GM12873 (cell line): ENCODE measurements at regions not wholly inside any gene's neighbourhood (a gene's known extent, or its start where the extent isn't known, plus 50 kb on each side); places are given as distances from the start of the nearest gene placed in this dataset.

Experiments
- TF ChIP-seq, protein P1 (sequence below): IDR thresholded peaks from 2 replicates; pipeline ENCODE4 v1.5.1; 2012; ENCODE audit warnings: low read depth, mild to moderate bottlenecking, moderate library complexity, low read length, control low read depth; ENCODE audit not compliant: insufficient read depth; ENCODE audit errors: missing control alignments

GRCh38 chr5:8239198-8239597, 370.2 kb downstream of the MTRR start:
- TF ChIP-seq, protein P1, sequence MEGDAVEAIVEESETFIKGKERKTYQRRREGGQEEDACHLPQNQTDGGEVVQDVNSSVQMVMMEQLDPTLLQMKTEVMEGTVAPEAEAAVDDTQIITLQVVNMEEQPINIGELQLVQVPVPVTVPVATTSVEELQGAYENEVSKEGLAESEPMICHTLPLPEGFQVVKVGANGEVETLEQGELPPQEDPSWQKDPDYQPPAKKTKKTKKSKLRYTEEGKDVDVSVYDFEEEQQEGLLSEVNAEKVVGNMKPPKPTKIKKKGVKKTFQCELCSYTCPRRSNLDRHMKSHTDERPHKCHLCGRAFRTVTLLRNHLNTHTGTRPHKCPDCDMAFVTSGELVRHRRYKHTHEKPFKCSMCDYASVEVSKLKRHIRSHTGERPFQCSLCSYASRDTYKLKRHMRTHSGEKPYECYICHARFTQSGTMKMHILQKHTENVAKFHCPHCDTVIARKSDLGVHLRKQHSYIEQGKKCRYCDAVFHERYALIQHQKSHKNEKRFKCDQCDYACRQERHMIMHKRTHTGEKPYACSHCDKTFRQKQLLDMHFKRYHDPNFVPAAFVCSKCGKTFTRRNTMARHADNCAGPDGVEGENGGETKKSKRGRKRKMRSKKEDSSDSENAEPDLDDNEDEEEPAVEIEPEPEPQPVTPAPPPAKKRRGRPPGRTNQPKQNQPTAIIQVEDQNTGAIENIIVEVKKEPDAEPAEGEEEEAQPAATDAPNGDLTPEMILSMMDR, result no peak

GRCh38 chr5:8239646-8240045, 370.7 kb downstream of the MTRR start:
- TF ChIP-seq, protein P1, result no peak

GRCh38 chr5:8241076-8241475, 372.1 kb downstream of the MTRR start:
- TF ChIP-seq, protein P1, result no peak

DNA sequence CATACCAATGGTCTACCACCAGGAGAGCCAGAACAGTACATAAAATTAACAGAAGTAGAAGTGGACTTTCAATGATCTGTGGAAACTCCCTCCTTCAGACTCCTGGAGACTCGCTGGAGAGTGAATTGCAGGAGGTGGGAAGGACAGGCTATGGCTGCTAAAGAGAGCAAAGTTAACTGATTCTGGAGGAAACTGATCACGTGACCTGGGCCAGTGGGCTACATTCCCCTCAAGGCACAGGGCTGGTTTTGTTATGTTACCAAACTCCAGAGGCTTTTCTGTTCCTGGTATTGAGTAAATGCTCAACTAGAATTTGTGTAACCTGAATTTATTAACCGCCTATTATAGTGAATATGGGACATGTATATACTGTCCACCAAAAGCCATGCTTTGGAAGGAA, 372.6 kb downstream of the MTRR start:
- TF ChIP-seq, protein P1, result no peak

DNA sequence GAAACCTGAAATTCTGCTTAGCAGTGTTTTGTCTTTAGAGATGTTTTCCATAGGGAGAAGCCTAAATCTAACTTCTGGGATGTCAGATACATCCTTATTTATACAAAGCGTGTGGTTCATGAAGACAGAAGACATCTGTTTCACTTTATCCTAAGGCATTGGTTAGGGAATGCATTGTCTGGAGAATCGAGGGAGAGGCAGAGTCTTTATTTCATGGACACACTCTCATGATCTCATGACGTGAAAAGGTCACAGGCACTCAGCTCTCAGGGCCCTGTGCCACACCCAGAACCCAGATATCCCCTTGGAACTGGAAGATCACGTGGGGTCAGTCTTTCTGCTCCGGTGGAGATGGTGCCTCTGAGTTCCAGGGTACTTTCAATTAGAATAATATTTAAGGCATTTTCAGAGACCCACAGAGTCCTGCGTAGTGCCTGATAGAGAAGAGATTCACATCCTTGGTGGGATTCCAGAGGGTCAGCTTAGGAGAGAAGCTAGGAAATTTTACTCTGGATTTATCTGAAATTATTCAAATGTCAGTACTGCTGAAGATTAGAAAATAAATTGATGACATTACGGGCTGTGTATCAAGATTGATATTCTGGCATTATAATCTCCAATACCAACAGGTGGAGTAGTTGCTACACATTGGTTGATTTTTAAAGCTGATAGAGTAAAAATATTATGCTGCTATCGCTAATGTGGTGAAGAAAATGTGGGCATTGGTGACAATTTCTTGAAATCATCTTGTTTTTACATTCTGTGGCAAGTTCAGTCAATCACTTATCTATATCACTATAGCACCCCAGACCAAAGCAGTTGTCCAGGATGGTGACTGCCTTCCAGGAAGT, 378.3 kb downstream of the MTRR start:
- TF ChIP-seq, protein P1, result no peak

DNA sequence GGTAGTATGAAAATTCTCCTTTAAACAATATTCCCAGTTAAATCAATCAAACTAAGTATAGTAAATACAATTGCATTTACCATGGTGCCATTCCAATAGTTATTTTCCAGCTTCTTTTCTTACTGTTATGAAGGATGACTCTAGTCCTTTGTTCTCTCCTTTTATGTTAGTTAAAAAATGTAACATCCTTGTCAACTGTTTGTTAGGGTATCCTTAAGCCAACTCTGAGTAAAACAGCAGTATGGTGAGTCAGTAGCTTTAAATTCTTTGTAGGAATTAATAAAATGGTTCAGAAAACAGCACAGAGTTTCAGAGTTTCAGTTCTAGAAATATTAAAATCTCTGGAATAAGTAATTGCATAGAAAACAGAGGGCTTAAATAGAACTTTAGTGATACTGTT, 384.4 kb downstream of the MTRR start:
- TF ChIP-seq, protein P1, result no peak

DNA sequence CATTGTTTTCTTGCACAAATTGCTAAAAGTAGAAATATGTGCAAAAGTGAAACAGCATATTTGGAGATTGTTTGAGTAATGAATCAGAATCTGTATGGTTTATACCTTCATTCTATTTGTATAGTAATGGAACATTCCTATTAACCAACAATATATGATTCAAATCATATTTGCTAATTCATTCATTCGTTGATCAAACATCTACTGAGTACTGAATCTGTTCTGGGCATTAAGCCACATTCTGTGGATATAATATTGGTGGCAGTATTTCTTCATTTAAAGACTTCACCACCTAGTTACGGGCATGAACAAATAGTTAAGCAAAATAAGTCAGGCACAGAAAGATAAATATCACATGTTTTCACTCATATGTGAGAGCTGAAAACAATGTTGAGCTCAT, 385.7 kb downstream of the MTRR start:
- TF ChIP-seq, protein P1, result no peak
